Loucy (cell line): ENCODE measurements at regions not wholly inside any gene's neighbourhood (a gene's known extent, or its start where the extent isn't known, plus 50 kb on each side); places are given as distances from the start of the nearest gene placed in this dataset.

Experiments used
- H2AFZ ChIP-seq: fragments of 200-600 bp; sonication (generic); 2 replicates; pipeline ENCODE4 v1.6.0; 2016; ENCODE audit warnings: antibody characterized with exemption, mild to moderate bottlenecking, low read length, moderate library complexity
- H3F3A ChIP-seq: fragments of 200-600 bp; 2 replicates; pipeline ENCODE4 v1.6.0; 2016; ENCODE audit warnings: antibody characterized with exemption, low read depth, mild to moderate bottlenecking
- H3K27me3 ChIP-seq: fragments of 200-600 bp; sonication (generic); 2 replicates; pipeline ENCODE4 v1.6.1; 2014; ENCODE audit warnings: low read length, mild to moderate bottlenecking; ENCODE audit not compliant: insufficient read depth, poor library complexity, severe bottlenecking
- H3K36me3 ChIP-seq: fragments of 200-600 bp; sonication (generic); 2 replicates; pipeline ENCODE4 v1.6.1; 2016; ENCODE audit warnings: low read length; ENCODE audit not compliant: insufficient read depth
- H3K4me1 ChIP-seq: fragments of 200-600 bp; sonication (generic); 2 replicates; pipeline ENCODE4 v1.5.1; 2014; ENCODE audit warnings: low read length, mild to moderate bottlenecking; ENCODE audit not compliant: insufficient read depth, poor library complexity, severe bottlenecking
- H3K4me2 ChIP-seq: fragments of 200-600 bp; sonication (generic); 2 replicates; pipeline ENCODE4 v1.6.0; 2014; ENCODE audit warnings: antibody characterized with exemption, low read length, low read depth, mild to moderate bottlenecking; ENCODE audit not compliant: poor library complexity, severe bottlenecking
- H3K4me3 ChIP-seq: fragments of 200-600 bp; sonication (generic); 2 replicates; pipeline ENCODE4 v1.5.1; 2014; ENCODE audit warnings: low read length, mild to moderate bottlenecking, mixed read lengths; ENCODE audit not compliant: poor library complexity, severe bottlenecking
- H3K79me2 ChIP-seq: fragments of 200-600 bp; sonication (generic); 2 replicates; pipeline ENCODE4 v1.6.1; 2014; ENCODE audit warnings: low read length; ENCODE audit not compliant: insufficient read depth
- H3K9ac ChIP-seq: fragments of 200-600 bp; sonication (generic); 2 replicates; pipeline ENCODE4 v1.6.0; 2014; ENCODE audit warnings: mild to moderate bottlenecking, low read depth, low read length, moderate library complexity; ENCODE audit not compliant: poor library complexity, severe bottlenecking
- H3K9me2 ChIP-seq: fragments of 200-600 bp; sonication (generic); replicated peaks from 2 replicates; pipeline ENCODE4 v1.6.1; 2016; ENCODE audit warnings: low read depth, low read length, mixed read lengths
- H3K9me3 ChIP-seq: fragments of 200-600 bp; sonication (generic); 2 replicates; pipeline ENCODE4 v1.6.1; 2014; ENCODE audit warnings: mild to moderate bottlenecking, antibody characterized with exemption, low read length, low read depth; ENCODE audit not compliant: insufficient read depth
- H4K20me1 ChIP-seq: fragments of 200-600 bp; sonication (generic); 2 replicates; pipeline ENCODE4 v1.6.0; 2014; ENCODE audit warnings: antibody characterized with exemption, low read length, mild to moderate bottlenecking; ENCODE audit not compliant: insufficient read depth, poor library complexity, severe bottlenecking
- CTCF ChIP-seq: fragments of 200-600 bp; sonication (generic); conservative IDR thresholded peaks from 2 replicates; pipeline ENCODE4 v1.5.1; 2014; ENCODE audit warnings: mild to moderate bottlenecking, antibody characterized with exemption, low read length
- EZH2phosphoT487 ChIP-seq: fragments of 200-600 bp; IDR thresholded peaks from 2 replicates; pipeline ENCODE4 v1.6.1; 2018; ENCODE audit warnings: antibody characterized with exemption, mild to moderate bottlenecking, moderate library complexity, borderline replicate concordance

- TF ChIP-seq CTCF (no peak), EZH2phosphoT487 (no peak)
- Histone ChIP-seq H3K4me1 (no peaks in the 10 kb centered on the region), H2AFZ (no peak overlapping the region), H3K4me3 (no peak overlapping the region), H3K27me3 (no peaks in the 10 kb centered on the region), H3K79me2 (no peaks in the 10 kb centered on the region), H3K9me2 (no peaks in the 10 kb centered on the region), H3K9me3 (no peaks in the 10 kb centered on the region), H3K36me3 (no peaks in the 10 kb centered on the region), H3K4me2 (no peak overlapping the region), H3F3A (no peaks in the 10 kb centered on the region), H3K9ac (no peak overlapping the region), H4K20me1 (no peaks in the 10 kb centered on the region)
Observed at GRCh38 chr14:80056497-80056801, 154.9 kb downstream of the DIO2 start.

- no peak overlapping the region for H2AFZ ChIP-seq
- TF ChIP-seq CTCF (peak; percentile 80), EZH2phosphoT487 (no peak)
- H3K9me3 ChIP-seq, result no peaks in the 10 kb centered on the region
- no peaks in the 10 kb centered on the region for H3K27me3 ChIP-seq
- H3K9me2 ChIP-seq, result no peaks in the 10 kb centered on the region
- no peak overlapping the region for H3K4me3 ChIP-seq
- H3F3A ChIP-seq, result no peaks in the 10 kb centered on the region
- no peaks in the 10 kb centered on the region for H3K4me1 ChIP-seq
- H3K9ac ChIP-seq, result no peak overlapping the region
- H3K79me2 ChIP-seq, result no peaks in the 10 kb centered on the region
- no peaks in the 10 kb centered on the region for H3K36me3 ChIP-seq
- no peaks in the 10 kb centered on the region for H4K20me1 ChIP-seq
- H3K4me2 ChIP-seq, result no peak overlapping the region
Observed at GRCh38 chr14:80055667-80056496, 155.4 kb downstream of the DIO2 start.

GRCh38 chr14:80055226-80055625 is 156.1 kb downstream of the DIO2 start:
- H4K20me1 ChIP-seq, result no peaks in the 10 kb centered on the region
- H2AFZ ChIP-seq, result no peak overlapping the region
- no peaks in the 10 kb centered on the region for H3K79me2 ChIP-seq
- no peak overlapping the region for H3K4me3 ChIP-seq
- H3K4me2 ChIP-seq, result no peak overlapping the region
- H3K9me2 ChIP-seq, result no peaks in the 10 kb centered on the region
- no peaks in the 10 kb centered on the region for H3F3A ChIP-seq
- no peaks in the 10 kb centered on the region for H3K36me3 ChIP-seq
- H3K27me3 ChIP-seq, result no peaks in the 10 kb centered on the region
- no peaks in the 10 kb centered on the region for H3K4me1 ChIP-seq
- no peak for TF ChIP-seq EZH2phosphoT487
- no peak for TF ChIP-seq CTCF
- H3K9ac ChIP-seq, result no peak overlapping the region
- no peaks in the 10 kb centered on the region for H3K9me3 ChIP-seq
